ENCODE measurements at regions not wholly inside any gene's neighbourhood (a gene's known extent, or its start where the extent isn't known, plus 50 kb on each side); places are given as distances from the start of the nearest gene placed in this dataset.

GRCh38 chrX:116226665-116227484 is 56.3 kb downstream of the AGTR2 start:
- TF ChIP-seq CTCF (IDR thresholded peaks at IDR 0.05; ENCODE audit: borderline replicate concordance, extremely low read depth, insufficient read depth) = no peak
- Histone ChIP-seq H3K27ac (ENCODE audit: low read depth in 2 of 2, low read length in 2 of 2) (no peak overlapping the region), H3K9me3 (ENCODE audit: control insufficient read depth in 2 of 3, insufficient read depth in 1 of 3, low read length in 3 of 3) (no peaks in the 10 kb centered on the region), H3K36me3 (ENCODE audit: control insufficient read depth in 2 of 3, insufficient read depth in 3 of 3, low read length in 3 of 3) (no peaks in the 10 kb centered on the region), H3K9ac (ENCODE audit: low read length in 3 of 3) (no peak overlapping the region), H3K4me1 (ENCODE audit: control insufficient read depth in 2 of 3, insufficient read depth in 2 of 3, low read depth in 1 of 3, low read length in 3 of 3) (no peaks in the 10 kb centered on the region), H3K4me3 (ENCODE audit: low read length in 3 of 3) (no peak overlapping the region), H3K27me3 (ENCODE audit: control insufficient read depth, insufficient read depth, low read length) (no peaks in the 10 kb centered on the region)
- DNase-seq = no peak
- intact Hi-C loops (cut with DNase I) = no loop called here
- FAIRE-seq = no peak

- intact Hi-C loops (cut with DNase I) = no loop called here
- no peaks in the 10 kb centered on the region for H3K9me3 ChIP-seq (ENCODE audit: control insufficient read depth in 2 of 3, insufficient read depth in 1 of 3, low read length in 3 of 3)
- H3K27me3 ChIP-seq (ENCODE audit: control insufficient read depth, insufficient read depth, low read length) = no peaks in the 10 kb centered on the region
- no peak overlapping the region for H3K9ac ChIP-seq (ENCODE audit: low read length in 3 of 3)
- FAIRE-seq (no peak), DNase-seq (no peak)
- no peak overlapping the region for H3K4me3 ChIP-seq (ENCODE audit: low read length in 3 of 3)
- H3K36me3 ChIP-seq (ENCODE audit: control insufficient read depth in 2 of 3, insufficient read depth in 3 of 3, low read length in 3 of 3) = no peaks in the 10 kb centered on the region
- H3K4me1 ChIP-seq (ENCODE audit: control insufficient read depth in 2 of 3, insufficient read depth in 2 of 3, low read depth in 1 of 3, low read length in 3 of 3) = no peaks in the 10 kb centered on the region
- no peak overlapping the region for H3K27ac ChIP-seq (ENCODE audit: low read depth in 2 of 2, low read length in 2 of 2)
- TF ChIP-seq CTCF (IDR thresholded peaks at IDR 0.05; ENCODE audit: borderline replicate concordance, extremely low read depth, insufficient read depth) = no peak
Measured at GRCh38 chrX:116230130-116230898, 59.8 kb downstream of the AGTR2 start.

- DNase-seq (no peak), FAIRE-seq (peak; percentile 27)
- Histone ChIP-seq H3K27me3 (ENCODE audit: control insufficient read depth, insufficient read depth, low read length) (no peaks in the 10 kb centered on the region), H3K9ac (ENCODE audit: low read length in 3 of 3) (no peak overlapping the region), H3K4me3 (ENCODE audit: low read length in 3 of 3) (no peak overlapping the region), H3K9me3 (ENCODE audit: control insufficient read depth in 2 of 3, insufficient read depth in 1 of 3, low read length in 3 of 3) (no peaks in the 10 kb centered on the region), H3K36me3 (ENCODE audit: control insufficient read depth in 2 of 3, insufficient read depth in 3 of 3, low read length in 3 of 3) (no peaks in the 10 kb centered on the region), H3K27ac (ENCODE audit: low read depth in 2 of 2, low read length in 2 of 2) (no peak overlapping the region), H3K4me1 (ENCODE audit: control insufficient read depth in 2 of 3, insufficient read depth in 2 of 3, low read depth in 1 of 3, low read length in 3 of 3) (no peaks in the 10 kb centered on the region)
- intact Hi-C loops (cut with DNase I) = no loop called here
- TF ChIP-seq CTCF (IDR thresholded peaks at IDR 0.05; ENCODE audit: borderline replicate concordance, extremely low read depth, insufficient read depth) = no peak
Measured at GRCh38 chrX:116232833-116233232, 62.3 kb downstream of the AGTR2 start.
